GM21526 (cell line): ENCODE measurements at regions not wholly inside any gene's neighbourhood (a gene's known extent, or its start where the extent isn't known, plus 50 kb on each side); places are given as distances from the start of the nearest gene placed in this dataset.
"Not testable (repeated sequence)": the region's sequence is repeated elsewhere in the genome, so short reads cannot be mapped to it uniquely, and the experiment has no call there.

ENCODE experiments used
- ATAC-seq: cut with Tn5 transposase; IDR thresholded peaks from one replicate; pipeline ENCODE4 v1.9.1; 2021; ENCODE audit warnings: moderate library complexity; ENCODE audit not compliant: unreplicated experiment, low FRiP score

DNA sequence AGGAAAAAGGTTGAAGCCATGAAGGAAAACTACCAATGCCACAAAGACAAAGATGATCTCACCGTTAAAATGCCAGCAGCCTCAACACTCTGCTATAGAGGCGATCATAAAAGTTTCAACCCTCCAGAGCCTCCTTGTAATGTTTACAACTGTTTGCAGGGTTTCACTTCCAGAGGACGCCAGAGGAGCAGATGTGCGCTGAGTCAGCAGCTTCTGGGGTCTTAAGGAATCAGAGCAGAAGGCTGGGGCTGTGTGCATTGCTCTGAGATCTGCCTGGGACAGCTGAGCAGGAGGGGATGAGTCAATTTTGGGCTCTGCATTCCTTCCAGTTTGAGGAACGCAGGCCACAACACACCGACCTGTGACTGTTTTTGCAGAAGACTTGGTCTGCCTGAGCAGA, 98.3 kb downstream of the TMEM130 start:
- no peak for ATAC-seq

DNA sequence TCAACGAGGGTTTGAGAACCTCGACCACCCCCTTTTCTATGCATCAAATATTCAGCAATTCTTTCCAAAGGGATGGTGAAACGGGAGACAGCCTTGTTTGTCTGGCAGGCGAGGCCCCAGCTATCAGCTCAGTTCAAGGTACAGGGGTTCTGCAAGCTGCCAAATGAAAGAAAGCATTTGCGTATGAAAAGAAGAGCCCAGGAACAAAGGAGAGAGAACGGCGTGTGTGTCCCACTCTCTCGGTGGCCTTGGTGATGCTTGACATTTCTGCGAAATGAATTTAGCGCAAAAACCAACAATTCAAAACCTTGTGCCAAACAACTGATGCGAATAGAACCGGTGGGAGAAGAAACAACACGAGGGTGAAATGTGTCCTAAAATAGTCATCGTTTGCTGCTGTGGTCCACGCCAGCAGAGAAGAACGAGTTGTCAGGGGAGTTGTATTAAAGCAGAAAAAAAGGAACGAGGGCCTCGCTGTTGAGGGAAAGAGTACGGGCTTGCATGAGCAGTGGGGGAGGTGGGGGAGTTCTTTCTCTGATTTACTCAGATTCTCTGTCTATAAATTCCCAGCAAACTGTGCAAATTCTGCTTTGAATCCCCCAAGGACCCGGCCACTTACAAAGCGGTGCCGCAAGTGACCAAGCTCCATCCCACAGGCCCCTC, 97.7 kb downstream of the TMEM130 start:
- no peak for ATAC-seq

DNA sequence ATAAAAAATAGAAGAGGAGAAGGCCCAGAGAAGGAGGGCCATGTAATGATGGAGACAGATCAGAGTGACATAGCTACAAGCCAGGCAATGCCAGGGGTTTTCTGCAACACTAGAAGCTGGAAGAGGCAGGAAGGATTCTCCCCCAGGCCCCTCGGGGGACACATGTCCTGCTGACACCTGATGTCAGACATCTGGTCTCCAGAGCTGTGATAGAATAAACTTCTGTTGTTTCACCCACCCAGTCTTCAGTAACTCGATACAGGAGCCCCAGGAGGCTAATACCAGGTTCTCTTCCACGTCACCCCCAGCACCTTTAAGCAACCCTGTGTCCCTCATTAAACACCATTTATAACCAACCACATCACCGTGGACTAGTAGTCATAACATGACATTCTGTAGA, 94.9 kb downstream of the TMEM130 start:
- ATAC-seq, result no peak

DNA sequence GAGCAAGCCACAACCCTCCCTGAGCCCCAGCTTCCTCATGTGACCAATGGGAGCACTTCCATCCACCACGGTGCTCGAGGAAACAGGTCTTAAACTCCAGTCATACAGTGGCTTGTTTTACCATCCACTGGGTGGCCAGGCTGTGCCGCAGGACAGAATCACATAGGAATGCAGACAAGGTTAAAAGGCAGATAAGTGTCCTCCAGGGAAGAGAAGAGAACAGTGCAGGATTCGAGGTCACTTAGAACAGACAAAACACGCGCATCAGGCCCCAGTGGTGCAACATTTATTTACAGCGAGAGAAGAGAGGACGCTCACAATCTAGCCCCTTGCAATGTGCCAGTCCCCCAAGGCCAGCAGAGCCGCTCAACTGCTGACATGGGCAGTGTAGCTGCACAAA, 92.8 kb downstream of the TMEM130 start:
- no peak for ATAC-seq

- ATAC-seq, result no peak
Measured at GRCh38 chr7:98778421-98778820, 91.4 kb downstream of the TMEM130 start.

- no peak for ATAC-seq
Measured at GRCh38 chr7:98779800-98780587, 89.8 kb downstream of the TMEM130 start.

GRCh38 chr7:98784216-98784785, 85.5 kb downstream of the TMEM130 start:
- ATAC-seq, result no peak

GRCh38 chr7:98785929-98786571, 83.8 kb downstream of the TMEM130 start:
- ATAC-seq, result no peak

DNA sequence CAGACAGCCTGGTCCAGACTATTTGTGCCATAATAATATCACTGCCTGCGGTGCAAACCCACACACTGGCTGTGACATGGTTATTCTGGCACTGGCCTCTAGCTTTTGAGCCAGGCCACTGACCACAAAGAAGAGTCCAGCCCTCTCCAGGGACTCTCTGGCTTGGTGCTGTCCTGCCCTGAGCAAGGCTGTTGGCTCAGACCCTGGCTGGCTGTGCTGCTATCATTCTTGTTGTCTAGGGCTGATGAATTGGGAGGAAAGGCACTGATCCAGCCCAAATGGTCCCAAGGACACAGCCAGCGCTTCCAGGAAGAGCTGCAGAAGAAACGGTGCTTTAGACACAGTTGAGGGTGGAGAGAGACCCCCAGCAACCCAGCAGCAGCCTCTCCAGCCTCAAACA, 80.8 kb downstream of the TMEM130 start:
- no peak for ATAC-seq

DNA sequence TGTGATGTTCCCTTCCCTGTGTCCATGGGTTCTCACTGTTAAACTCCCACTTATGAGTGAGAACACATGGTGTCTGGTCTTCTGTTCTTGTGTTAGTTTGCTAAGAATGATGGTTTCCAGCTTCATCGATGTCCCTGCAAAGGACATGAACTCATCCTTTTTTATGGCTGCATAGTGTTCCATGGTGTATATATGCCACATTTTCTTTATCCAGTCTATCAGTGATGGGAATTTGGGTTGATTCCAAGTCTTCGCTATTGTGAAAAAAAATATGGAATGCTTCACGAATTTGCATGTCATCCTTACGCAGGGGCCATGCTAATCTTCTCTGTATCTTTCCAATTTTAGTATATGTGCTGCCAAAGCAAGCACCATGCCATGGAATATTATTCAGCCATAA, 75.4 kb downstream of the TMEM130 start:
- ATAC-seq, result not testable (repeated sequence)

DNA sequence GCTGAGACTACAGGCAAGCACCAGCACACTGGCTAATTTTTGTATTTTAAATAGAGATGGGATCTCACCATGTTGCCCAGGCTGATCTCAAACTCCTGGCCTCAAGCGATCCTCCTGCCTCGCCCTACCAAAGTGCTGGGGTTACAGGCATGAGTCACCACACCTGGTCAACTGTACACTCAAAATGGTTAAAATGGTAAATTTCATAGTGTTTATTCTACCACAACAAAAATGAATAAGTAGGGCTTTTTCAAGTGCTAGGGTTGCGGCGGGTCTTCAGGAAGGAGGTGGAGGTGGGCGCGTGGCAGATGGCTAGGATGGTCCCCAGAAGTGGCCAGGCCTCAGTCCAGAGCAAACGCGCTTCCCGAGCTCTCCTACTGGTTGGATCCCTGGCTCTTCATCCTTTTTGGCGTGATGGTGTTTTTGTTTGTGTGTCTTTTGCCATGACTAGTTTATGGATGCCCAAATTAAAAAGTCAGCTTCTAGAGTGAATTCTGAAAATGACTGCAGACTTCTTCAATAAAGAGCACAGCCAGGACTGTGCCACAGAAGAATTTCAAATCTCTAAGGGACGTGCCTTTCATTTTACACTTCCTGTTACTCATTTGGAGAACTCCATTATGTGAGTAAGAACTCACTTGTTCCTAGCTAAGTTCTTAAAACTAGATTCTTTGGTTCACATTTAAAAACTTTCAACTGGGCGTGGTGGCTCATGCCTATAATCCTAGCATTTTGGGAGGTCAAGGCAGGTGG, 73.9 kb downstream of the TMEM130 start:
- ATAC-seq, result peak; percentile 86
